Ishikawa (cell line): ENCODE measurements at regions not wholly inside any gene's neighbourhood (a gene's known extent, or its start where the extent isn't known, plus 50 kb on each side); places are given as distances from the start of the nearest gene placed in this dataset.

Source experiments
- FOXM1 ChIP-seq: IDR thresholded peaks from 2 replicates; pipeline ENCODE4 v1.6.1; 2012; ENCODE audit warnings: low read depth, borderline replicate concordance
- MAX ChIP-seq: IDR thresholded peaks from 2 replicates; pipeline ENCODE4 v1.6.1; 2012
- TAF1 ChIP-seq: IDR thresholded peaks from 2 replicates; pipeline ENCODE4 v1.6.1; 2012; ENCODE audit warnings: low read depth, mild to moderate bottlenecking
- TCF12 ChIP-seq: IDR thresholded peaks from 2 replicates; pipeline ENCODE4 v1.6.1; 2012; ENCODE audit warnings: low read depth
- USF1 ChIP-seq: IDR thresholded peaks from 2 replicates; pipeline ENCODE4 v1.6.1; 2012
- TF ChIP-seq, protein P1 (sequence below): IDR thresholded peaks from 2 replicates; pipeline ENCODE4 v1.6.1; 2012; ENCODE audit warnings: low read depth, mild to moderate bottlenecking

- TF ChIP-seq MAX, result no peak
- no peak for TF ChIP-seq FOXM1
- no peak for TF ChIP-seq USF1
- no peak for TF ChIP-seq TCF12
- no peak for TF ChIP-seq TAF1
- TF ChIP-seq, protein P1, sequence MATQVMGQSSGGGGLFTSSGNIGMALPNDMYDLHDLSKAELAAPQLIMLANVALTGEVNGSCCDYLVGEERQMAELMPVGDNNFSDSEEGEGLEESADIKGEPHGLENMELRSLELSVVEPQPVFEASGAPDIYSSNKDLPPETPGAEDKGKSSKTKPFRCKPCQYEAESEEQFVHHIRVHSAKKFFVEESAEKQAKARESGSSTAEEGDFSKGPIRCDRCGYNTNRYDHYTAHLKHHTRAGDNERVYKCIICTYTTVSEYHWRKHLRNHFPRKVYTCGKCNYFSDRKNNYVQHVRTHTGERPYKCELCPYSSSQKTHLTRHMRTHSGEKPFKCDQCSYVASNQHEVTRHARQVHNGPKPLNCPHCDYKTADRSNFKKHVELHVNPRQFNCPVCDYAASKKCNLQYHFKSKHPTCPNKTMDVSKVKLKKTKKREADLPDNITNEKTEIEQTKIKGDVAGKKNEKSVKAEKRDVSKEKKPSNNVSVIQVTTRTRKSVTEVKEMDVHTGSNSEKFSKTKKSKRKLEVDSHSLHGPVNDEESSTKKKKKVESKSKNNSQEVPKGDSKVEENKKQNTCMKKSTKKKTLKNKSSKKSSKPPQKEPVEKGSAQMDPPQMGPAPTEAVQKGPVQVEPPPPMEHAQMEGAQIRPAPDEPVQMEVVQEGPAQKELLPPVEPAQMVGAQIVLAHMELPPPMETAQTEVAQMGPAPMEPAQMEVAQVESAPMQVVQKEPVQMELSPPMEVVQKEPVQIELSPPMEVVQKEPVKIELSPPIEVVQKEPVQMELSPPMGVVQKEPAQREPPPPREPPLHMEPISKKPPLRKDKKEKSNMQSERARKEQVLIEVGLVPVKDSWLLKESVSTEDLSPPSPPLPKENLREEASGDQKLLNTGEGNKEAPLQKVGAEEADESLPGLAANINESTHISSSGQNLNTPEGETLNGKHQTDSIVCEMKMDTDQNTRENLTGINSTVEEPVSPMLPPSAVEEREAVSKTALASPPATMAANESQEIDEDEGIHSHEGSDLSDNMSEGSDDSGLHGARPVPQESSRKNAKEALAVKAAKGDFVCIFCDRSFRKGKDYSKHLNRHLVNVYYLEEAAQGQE, result no peak
Observed at GRCh38 chr1:200483491-200484143, 73.8 kb upstream of the ZNF281 start.
